GM23248 (cell line): ENCODE measurements at regions not wholly inside any gene's neighbourhood (a gene's known extent, or its start where the extent isn't known, plus 50 kb on each side); places are given as distances from the start of the nearest gene placed in this dataset.

Experiments
- DNase-seq: peaks from one replicate; pipeline ENCODE4 v3.0.0-alpha.2; 2015
- H2AFZ ChIP-seq: fragments of 200-600 bp; sonication (generic); 2 replicates; pipeline ENCODE4 v1.6.1; 2016; ENCODE audit warnings: antibody characterized with exemption
- H3F3A ChIP-seq: fragments of 200-600 bp; sonication (generic); 2 replicates; pipeline ENCODE4 v1.6.1; 2016; ENCODE audit warnings: mild to moderate bottlenecking, antibody characterized with exemption, mixed run types; ENCODE audit not compliant: insufficient read depth
- H3K27ac ChIP-seq: fragments of 200-600 bp; sonication (generic); 2 replicates; pipeline ENCODE4 v1.5.1; 2016; ENCODE audit warnings: mild to moderate bottlenecking
- H3K27me3 ChIP-seq: fragments of 200-600 bp; sonication (generic); replicated peaks from 2 replicates; pipeline ENCODE4 v1.6.1; 2016; ENCODE audit warnings: mild to moderate bottlenecking; ENCODE audit not compliant: insufficient read depth
- H3K36me3 ChIP-seq: fragments of 200-600 bp; sonication (generic); 2 replicates; pipeline ENCODE4 v1.6.1; 2016; ENCODE audit warnings: low read depth, mild to moderate bottlenecking
- H3K4me1 ChIP-seq: fragments of 200-600 bp; sonication (generic); 2 replicates; pipeline ENCODE4 v1.6.1; 2016; ENCODE audit warnings: mild to moderate bottlenecking; ENCODE audit not compliant: insufficient read depth
- H3K4me2 ChIP-seq: fragments of 200-600 bp; sonication (generic); one replicate; pipeline ENCODE4 v1.6.1; 2016; ENCODE audit warnings: mild to moderate bottlenecking; ENCODE audit not compliant: unreplicated experiment
- H3K4me3 ChIP-seq: fragments of 200-600 bp; sonication (generic); 2 replicates; pipeline ENCODE4 v1.5.1; 2016; ENCODE audit warnings: mild to moderate bottlenecking
- H3K79me2 ChIP-seq: fragments of 200-600 bp; sonication (generic); 2 replicates; pipeline ENCODE4 v1.6.1; 2016; ENCODE audit warnings: mild to moderate bottlenecking; ENCODE audit not compliant: insufficient read depth
- H3K9ac ChIP-seq: fragments of 200-600 bp; sonication (generic); 2 replicates; pipeline ENCODE4 v1.6.1; 2016; ENCODE audit warnings: mild to moderate bottlenecking
- H3K9me2 ChIP-seq: fragments of 200-600 bp; sonication (generic); 2 replicates; pipeline ENCODE4 v1.6.1; 2016; ENCODE audit warnings: mixed run types, mild to moderate bottlenecking, moderate library complexity; ENCODE audit not compliant: insufficient read depth
- H3K9me3 ChIP-seq: fragments of 200-600 bp; sonication (generic); one replicate; pipeline ENCODE4 v1.6.1; 2017; ENCODE audit warnings: low read depth
- H4K20me1 ChIP-seq: fragments of 200-600 bp; sonication (generic); 2 replicates; pipeline ENCODE4 v1.6.0; 2016; ENCODE audit not compliant: insufficient read depth
- EZH2 ChIP-seq: fragments of 200-600 bp; sonication (generic); IDR thresholded peaks from 2 replicates; pipeline ENCODE4 v1.6.1; 2018; ENCODE audit warnings: antibody characterized with exemption, mild to moderate bottlenecking; ENCODE audit not compliant: insufficient read depth, poor library complexity, severe bottlenecking
- EZH2phosphoT487 ChIP-seq: fragments of 200-600 bp; sonication (generic); IDR thresholded peaks from 2 replicates; pipeline ENCODE4 v1.6.1; 2018; ENCODE audit warnings: antibody characterized with exemption, moderate library complexity, mild to moderate bottlenecking, low read depth; ENCODE audit not compliant: insufficient read depth
- WGBS, 2 experiments: methylation state at CpG; one replicate each; pipeline ENCODE4 v1.1.6; 2015 to 2017; ENCODE audit warnings: low lambda C conversion rate in 2 of 2, low coverage in 1 of 2; ENCODE audit errors: missing lambda C conversion rate in 2 of 2; 5-methylcytosine and 5-hydroxymethylcytosine counted together
- in situ Hi-C: fragments of 300-500 bp; cut with MboI; formaldehyde crosslinking; loops from 2 replicates; pipeline ENCODE4 v1.15.0; 2020

DNA sequence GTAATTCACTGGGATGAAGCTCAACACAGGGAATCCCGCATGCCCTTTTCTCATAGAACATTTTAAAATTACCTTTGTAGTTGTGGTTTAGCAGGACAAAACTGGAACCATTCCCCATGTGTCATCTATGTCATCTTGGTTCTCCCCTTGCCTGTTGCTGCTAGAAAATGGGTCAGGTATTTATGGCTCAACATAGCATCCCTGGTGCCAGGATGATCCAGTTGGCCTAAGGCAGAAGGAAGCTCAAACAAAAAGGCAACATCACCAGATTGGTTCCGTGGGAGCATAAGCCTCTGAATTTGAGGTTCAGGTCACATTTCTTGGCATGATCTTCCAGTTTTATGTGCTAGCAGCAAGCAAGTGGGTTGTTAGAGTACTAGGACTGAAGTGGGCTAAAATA, 552.6 kb upstream of the BOD1L1 start:
- Histone ChIP-seq H3K4me3 (no peak overlapping the region), H3K27me3 (no peaks in the 10 kb centered on the region), H3K79me2 (no peaks in the 10 kb centered on the region), H3K4me1 (peaks cover 11% of the 10 kb centered on the region), H3K27ac (no peak overlapping the region), H3K9me3 (no peaks in the 10 kb centered on the region), H4K20me1 (no peaks in the 10 kb centered on the region), H3F3A (no peaks in the 10 kb centered on the region), H3K4me2 (no peak overlapping the region), H3K9me2 (no peaks in the 10 kb centered on the region), H3K36me3 (no peaks in the 10 kb centered on the region), H2AFZ (no peak overlapping the region), H3K9ac (no peak overlapping the region)
- in situ Hi-C loops = no loop called here
- WGBS, 2 experiments = 69 to 80% methylated on average over 2 of the region's 2 CpGs
- TF ChIP-seq EZH2phosphoT487 (no peak), EZH2 (no peak)
- no peak for DNase-seq

DNA sequence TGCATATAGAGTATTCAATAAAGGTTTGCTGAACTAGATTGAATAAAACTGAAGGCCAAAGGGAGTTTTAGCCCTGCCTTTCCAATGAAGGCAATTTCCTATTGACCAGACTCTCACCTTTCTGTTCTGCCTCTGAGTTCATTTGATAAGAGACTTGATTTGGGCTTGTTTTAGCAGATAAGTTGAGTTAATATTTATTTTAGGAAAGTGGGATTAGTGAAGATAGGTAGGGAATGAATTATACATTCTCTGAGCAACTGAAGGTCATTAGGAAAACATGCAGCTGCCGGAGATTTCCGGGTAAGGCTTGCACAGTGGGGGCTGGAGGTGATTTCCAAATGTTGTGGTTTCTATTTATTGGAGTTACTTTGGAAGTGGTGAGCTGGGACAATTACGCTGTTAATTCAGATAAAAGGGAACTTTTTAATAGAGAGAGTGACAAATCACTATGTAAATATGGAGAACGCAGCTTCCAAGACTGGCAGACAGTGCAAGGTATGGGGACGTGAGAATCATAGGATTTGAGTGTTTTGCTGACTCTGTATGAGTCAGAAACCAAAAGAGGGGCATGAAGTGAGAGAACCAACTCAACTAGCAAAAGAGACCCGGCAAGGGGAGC, 553.6 kb upstream of the BOD1L1 start:
- Histone ChIP-seq H3K27ac (no peak overlapping the region), H3K4me2 (no peak overlapping the region), H3K9me3 (no peaks in the 10 kb centered on the region), H3K36me3 (no peaks in the 10 kb centered on the region), H3K9ac (no peak overlapping the region), H3K79me2 (no peaks in the 10 kb centered on the region), H3K27me3 (no peaks in the 10 kb centered on the region), H3F3A (no peaks in the 10 kb centered on the region), H2AFZ (no peak overlapping the region), H3K4me1 (peaks cover 11% of the 10 kb centered on the region), H3K4me3 (no peak overlapping the region), H4K20me1 (no peaks in the 10 kb centered on the region), H3K9me2 (no peaks in the 10 kb centered on the region)
- TF ChIP-seq EZH2phosphoT487 (no peak), EZH2 (no peak)
- 57 to 61% methylated on average over 6 of the region's 6 CpGs for WGBS, 2 experiments
- no peak for DNase-seq
- in situ Hi-C loops = no loop called here

DNA sequence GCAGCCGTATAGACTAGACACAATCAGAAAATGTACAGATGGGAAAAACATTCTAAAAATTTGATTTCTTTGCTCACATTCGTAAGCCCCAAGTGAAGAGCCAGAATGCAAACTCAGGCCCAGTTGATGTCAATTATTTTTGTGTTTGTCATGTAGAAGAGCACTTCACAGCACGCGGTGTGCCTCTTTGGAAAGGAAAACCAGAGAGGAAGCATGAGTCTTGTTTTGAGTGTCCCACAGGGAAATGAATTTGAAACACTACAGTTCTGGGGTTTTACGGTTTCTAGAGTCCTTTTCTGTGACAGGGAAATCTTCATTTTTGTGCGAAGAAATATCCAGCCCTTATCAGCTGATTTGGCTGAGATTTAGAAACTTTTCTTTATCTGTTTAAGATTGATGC, 554.6 kb upstream of the BOD1L1 start:
- no peak overlapping the region for H2AFZ ChIP-seq
- no peaks in the 10 kb centered on the region for H3K9me3 ChIP-seq
- no peaks in the 10 kb centered on the region for H4K20me1 ChIP-seq
- H3K4me3 ChIP-seq = no peak overlapping the region
- 85 to 89% methylated on average over 6 of the region's 6 CpGs for WGBS, 2 experiments
- TF ChIP-seq EZH2phosphoT487 = no peak
- TF ChIP-seq EZH2 = no peak
- H3K9me2 ChIP-seq = no peaks in the 10 kb centered on the region
- DNase-seq = no peak
- H3K27me3 ChIP-seq = no peaks in the 10 kb centered on the region
- H3K79me2 ChIP-seq = no peaks in the 10 kb centered on the region
- H3K4me2 ChIP-seq = no peak overlapping the region
- no peaks in the 10 kb centered on the region for H3K36me3 ChIP-seq
- no peak overlapping the region for H3K27ac ChIP-seq
- H3F3A ChIP-seq = no peaks in the 10 kb centered on the region
- H3K4me1 ChIP-seq = peaks cover 11% of the 10 kb centered on the region
- H3K9ac ChIP-seq = no peak overlapping the region
- in situ Hi-C loops = no loop called here

DNA sequence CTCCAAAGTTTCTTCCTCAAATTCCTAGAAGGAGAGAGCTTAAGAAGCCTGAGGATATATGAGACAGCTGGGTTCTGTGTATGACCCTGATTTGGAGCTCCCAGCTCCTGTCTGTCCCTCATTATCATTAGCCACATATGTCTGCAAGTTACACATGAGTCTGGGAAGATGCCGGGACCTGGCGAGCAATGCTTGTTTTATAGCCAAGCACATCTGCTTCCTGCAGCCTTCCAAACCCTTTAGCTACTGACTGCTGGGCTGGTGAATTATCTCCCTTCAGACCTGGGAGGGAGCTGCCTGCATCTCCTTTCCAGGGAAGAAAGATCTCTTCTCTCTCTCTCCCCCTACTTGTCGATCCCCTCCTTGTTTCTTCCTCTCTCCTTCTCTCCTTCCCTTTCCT, 556.7 kb upstream of the BOD1L1 start:
- no peaks in the 10 kb centered on the region for H3K4me1 ChIP-seq
- H3K9me2 ChIP-seq = no peaks in the 10 kb centered on the region
- H3K36me3 ChIP-seq = no peaks in the 10 kb centered on the region
- no peak overlapping the region for H3K4me2 ChIP-seq
- H3K9me3 ChIP-seq = no peaks in the 10 kb centered on the region
- WGBS, 2 experiments = 9 to 13% methylated on average over 3 of the region's 3 CpGs
- no peaks in the 10 kb centered on the region; the same call in 1 of the 2 replicates for H3K27me3 ChIP-seq
- H3F3A ChIP-seq = no peaks in the 10 kb centered on the region
- no peak overlapping the region for H3K4me3 ChIP-seq
- H4K20me1 ChIP-seq = no peaks in the 10 kb centered on the region
- DNase-seq = peak; percentile 30
- H3K79me2 ChIP-seq = no peaks in the 10 kb centered on the region
- in situ Hi-C loops = no loop called here
- no peak overlapping the region for H3K9ac ChIP-seq
- no peak for TF ChIP-seq EZH2phosphoT487
- no peak for TF ChIP-seq EZH2
- no peak overlapping the region for H2AFZ ChIP-seq
- no peak overlapping the region for H3K27ac ChIP-seq

DNA sequence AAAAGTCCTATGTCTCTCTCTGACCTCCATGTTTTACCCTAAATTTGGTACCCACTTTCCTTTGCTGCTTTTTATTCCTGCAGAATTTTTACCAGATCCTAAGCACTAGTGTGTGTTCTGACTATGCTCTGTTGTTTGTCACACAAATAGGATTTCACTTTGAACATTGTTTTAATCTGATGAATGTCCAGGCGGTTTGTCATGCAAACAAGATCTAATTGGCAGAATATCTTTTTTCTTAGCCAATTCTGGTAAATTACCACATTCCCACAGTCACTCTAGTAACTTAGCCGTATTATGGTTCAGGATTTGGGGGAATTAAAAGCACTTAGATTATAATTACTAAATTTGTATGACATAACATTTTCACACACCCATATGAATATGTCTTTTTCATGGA, 557.2 kb upstream of the BOD1L1 start:
- H3K4me2 ChIP-seq = no peak overlapping the region

More for the DNA sequence above, 557.2 kb upstream of the BOD1L1 start:
- no peak overlapping the region for H3K27ac ChIP-seq
- H4K20me1 ChIP-seq = no peaks in the 10 kb centered on the region
- H3K9me2 ChIP-seq = no peaks in the 10 kb centered on the region
- H3K4me3 ChIP-seq = no peak overlapping the region
- H3K27me3 ChIP-seq = no peaks in the 10 kb centered on the region; the same call in 1 of the 2 replicates
- no peak overlapping the region for H2AFZ ChIP-seq
- no peaks in the 10 kb centered on the region for H3K4me1 ChIP-seq
- H3K36me3 ChIP-seq = no peaks in the 10 kb centered on the region
- H3K9me3 ChIP-seq = no peaks in the 10 kb centered on the region
- TF ChIP-seq EZH2 (no peak), EZH2phosphoT487 (no peak)
- H3K79me2 ChIP-seq = no peaks in the 10 kb centered on the region
- WGBS, 2 experiments = 17 to 21% methylated on average over 2 of the region's 2 CpGs
- peak; percentile 6 for DNase-seq
- in situ Hi-C loops = no loop called here
- H3K9ac ChIP-seq = no peak overlapping the region
- no peaks in the 10 kb centered on the region for H3F3A ChIP-seq
